H54 (cell line): ENCODE measurements at regions not wholly inside any gene's neighbourhood (a gene's known extent, or its start where the extent isn't known, plus 50 kb on each side); places are given as distances from the start of the nearest gene placed in this dataset.

ENCODE experiments used
- DNase-seq: peaks from one replicate; pipeline ENCODE4 v3.0.0; 2011; ENCODE audit warnings: low spot score, mixed read lengths; ENCODE audit not compliant: insufficient read length
- FAIRE-seq: peaks from 3 replicates; lab custom pipeline; 2011; peaks lifted over from hg19 to GRCh38; lab: Jason Lieb, UNC
- POLR2A ChIP-seq: IDR thresholded peaks from 2 replicates; pipeline ENCODE4 v1.6.1; 2011; ENCODE audit warnings: low read depth, mild to moderate bottlenecking, low read length

DNA sequence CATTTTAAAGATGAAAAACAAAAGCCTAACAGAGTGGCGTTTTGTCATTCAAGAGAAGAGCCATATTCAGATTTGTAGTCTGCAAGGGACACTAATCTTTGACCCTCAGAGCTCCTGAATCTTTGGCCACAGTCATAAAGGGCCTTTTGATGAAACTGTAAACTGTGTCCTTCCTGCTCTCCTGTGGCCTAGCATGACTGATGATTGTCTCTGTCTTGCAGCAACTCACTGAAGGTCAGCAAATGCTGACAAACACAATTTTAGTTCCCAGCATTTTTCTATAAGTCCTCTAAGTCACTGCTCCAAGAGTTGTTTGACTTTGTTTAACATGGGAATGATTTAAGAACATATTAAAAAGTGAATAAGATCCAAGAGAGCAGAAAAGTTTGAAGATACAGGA is 55.3 kb upstream of the PRELP start:
- TF ChIP-seq POLR2A = no peak
- DNase-seq (no peak), FAIRE-seq (no peak)

DNA sequence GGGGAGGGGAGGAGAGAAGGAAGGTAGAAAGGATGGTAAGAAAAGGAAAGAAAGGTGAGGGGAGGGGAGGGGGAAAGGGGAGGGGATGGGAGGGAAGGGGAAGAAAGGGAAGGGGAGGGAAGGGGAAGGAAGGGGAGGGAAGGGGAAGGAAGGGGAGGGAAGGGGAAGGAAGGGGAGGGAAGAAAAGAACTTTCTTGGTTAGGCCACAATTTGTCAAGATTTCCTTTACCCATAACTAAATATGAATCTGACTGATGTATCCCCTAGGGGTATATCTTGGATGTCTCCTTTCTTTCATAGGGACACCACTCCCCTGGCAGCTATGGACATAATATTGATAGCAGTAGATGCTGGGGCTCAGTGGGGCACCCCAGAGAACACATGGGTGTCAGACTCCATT is 54.4 kb upstream of the PRELP start:
- no peak for TF ChIP-seq POLR2A
- FAIRE-seq (no peak), DNase-seq (no peak)

DNA sequence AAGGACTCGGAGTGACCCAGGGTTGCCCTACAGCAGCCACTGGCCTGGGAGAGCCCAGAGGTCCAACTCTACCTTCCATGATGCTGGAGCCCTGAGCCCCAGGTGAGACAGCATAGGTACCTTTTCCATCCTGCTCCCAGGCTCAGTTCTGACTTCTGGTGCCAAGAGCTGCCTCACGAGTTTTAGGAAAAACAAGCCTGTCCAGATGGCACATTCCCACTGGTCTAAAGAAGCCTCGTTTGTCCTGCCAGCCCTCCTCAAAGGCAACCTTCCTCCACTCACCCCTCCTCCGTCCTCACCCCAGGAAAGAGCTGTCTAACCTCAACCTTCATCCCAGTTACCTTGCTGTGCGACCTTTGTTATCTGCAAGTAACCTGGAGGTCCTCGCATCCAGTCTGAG is 53.5 kb upstream of the PRELP start:
- no peak for TF ChIP-seq POLR2A
- FAIRE-seq = no peak
- no peak for DNase-seq

DNA sequence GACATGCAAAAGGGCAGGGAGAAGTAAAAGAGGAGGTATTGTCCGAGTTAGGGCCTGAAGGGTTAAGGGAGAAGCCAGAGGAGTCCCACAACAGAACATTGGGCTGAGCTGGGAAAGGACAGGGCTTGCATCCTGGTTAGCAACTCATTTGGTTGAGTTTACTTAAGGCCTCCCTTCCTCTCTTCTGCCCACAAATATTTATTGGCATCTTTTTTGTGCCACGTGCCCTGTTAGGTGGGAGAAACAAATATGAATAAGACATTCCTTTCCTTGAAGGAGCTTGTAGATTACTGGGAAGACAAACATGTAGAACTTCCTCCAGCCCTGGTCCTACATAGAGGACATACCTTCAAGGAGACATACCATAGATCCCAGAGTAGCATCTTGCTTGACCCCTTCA is 53.0 kb upstream of the PRELP start:
- DNase-seq = no peak
- no peak for FAIRE-seq
- no peak for TF ChIP-seq POLR2A

DNA sequence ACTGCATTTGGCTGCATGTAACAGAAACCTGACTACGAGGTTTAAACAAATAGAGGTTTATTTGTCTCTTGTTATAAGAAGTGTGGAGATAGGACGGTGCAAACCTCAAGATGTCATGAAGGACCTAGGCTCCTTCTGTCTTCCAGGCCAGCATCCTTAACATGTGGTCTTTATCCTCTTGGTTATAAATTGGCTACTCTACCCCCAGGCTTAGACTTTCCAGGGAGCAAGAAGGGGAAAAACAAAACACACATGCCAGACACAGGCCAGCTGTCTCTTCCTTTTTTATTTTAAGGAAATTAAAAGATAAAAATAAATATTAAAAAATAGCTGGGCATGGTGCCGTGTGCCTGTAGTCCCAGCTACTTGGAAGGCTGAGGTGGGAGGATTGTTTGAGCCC is 51.3 kb upstream of the PRELP start:
- no peak for DNase-seq
- no peak for TF ChIP-seq POLR2A
- no peak for FAIRE-seq

DNA sequence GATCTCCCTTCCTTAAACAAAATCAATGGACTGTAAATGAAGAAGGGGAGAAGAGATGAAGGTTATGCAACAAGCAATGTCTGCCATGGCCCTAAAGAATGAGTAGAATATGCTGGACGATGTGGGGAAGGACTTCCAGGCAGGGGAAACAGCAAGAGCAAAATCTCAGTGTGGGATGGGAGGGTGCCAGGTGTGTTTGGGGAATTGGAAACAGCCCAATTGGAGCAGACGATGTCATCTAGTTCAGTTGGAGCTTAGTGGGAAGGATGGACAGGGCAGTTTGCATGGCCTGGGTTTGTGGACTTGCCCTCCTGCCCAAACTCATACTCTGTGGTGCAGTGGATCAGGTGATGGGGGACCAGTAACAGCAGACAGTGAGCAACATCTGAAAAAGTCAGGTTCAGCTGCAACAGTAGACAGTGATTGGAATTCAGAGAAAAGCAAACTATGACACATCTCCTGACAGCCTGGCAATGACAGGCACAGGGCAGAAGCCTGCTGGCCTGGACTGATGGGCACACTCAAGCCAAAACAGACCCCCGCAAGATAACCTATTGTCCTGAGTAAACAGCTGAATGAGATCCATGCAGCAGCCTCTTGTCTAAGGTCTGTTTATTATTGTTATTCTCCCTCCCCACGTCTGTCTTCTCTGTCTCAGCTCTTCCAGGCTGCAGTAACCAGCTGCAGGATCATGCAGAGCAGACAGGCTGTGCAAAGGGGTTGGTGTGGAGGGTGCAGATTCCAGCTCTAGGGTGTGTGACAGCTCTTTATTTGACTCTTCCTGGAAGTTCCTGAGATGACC is 50.5 kb upstream of the PRELP start:
- TF ChIP-seq POLR2A = no peak
- FAIRE-seq (no peak), DNase-seq (no peak)

DNA sequence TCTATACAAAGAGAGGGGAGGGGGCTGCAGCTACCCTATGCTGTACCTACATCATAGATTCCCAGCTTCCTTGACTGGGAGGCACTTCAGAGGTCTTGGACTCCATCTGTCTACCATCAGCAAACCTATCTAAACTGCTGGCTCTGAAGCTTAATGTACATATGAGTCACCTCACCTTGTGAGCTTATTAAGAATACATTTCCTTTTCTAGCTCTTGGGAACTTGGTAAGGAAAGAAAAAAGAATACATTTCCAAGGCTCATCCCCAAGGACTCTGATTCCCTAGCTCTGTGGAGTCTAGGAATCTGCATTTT is 50.0 kb upstream of the PRELP start:
- no peak for FAIRE-seq
- no peak for DNase-seq
- no peak for TF ChIP-seq POLR2A
